ENCODE measurements at regions not wholly inside any gene's neighbourhood (a gene's known extent, or its start where the extent isn't known, plus 50 kb on each side); places are given as distances from the start of the nearest gene placed in this dataset.

DNA sequence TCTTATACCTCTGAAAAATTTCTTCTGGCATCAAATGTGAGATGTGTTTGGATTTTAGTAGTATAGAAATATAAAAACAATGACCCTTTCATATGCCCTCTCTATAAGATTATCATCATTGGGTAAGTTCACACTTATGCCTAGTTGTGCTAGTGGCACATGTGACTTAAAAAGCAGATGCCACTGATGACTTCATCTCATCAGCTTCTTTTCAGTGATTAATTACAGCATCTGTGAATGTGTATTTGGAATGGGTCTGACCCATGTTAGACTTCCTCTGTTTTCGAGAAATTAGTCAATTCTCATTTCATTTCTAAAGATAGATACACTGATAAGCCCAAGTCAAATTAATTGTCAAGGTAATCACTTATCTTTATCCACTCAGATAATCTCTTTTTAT is 698.7 kb downstream of the GABRG1 start:
- TF ChIP-seq CTCF (IDR thresholded peaks at IDR 0.05; ENCODE audit: low read depth, low read length) (no peak), POLR2A (IDR thresholded peaks at IDR 0.05; ENCODE audit: extremely low read depth, insufficient read length) (no peak), MYC (IDR thresholded peaks at IDR 0.05; ENCODE audit: low read depth, low read length) (no peak)
- TF ChIP-seq, protein P1, sequence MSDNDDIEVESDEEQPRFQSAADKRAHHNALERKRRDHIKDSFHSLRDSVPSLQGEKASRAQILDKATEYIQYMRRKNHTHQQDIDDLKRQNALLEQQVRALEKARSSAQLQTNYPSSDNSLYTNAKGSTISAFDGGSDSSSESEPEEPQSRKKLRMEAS (IDR thresholded peaks at IDR 0.05; ENCODE audit: low read depth, low read length), result no peak

Measured in NB4 (cell line).